Fibroblast of gingiva (primary cell): ENCODE measurements at regions not wholly inside any gene's neighbourhood (a gene's known extent, or its start where the extent isn't known, plus 50 kb on each side); places are given as distances from the start of the nearest gene placed in this dataset.

Experiments used
- DNase-seq: peaks from one replicate; pipeline ENCODE4 v3.0.0-alpha.2; 2011; ENCODE audit warnings: low read depth

GRCh38 chr5:31098811-31099210 lies 94.7 kb upstream of the CDH6 start:
- no peak for DNase-seq

- no peak for DNase-seq
Measured at GRCh38 chr5:31097851-31098250, 95.6 kb upstream of the CDH6 start.

GRCh38 chr5:31096238-31096865 lies 97.1 kb upstream of the CDH6 start:
- peak; percentile 67 for DNase-seq

- no peak for DNase-seq
Measured at GRCh38 chr5:31095796-31096195, 97.7 kb upstream of the CDH6 start.

- no peak for DNase-seq
Measured at GRCh38 chr5:31091501-31091900, 102.0 kb upstream of the CDH6 start.

GRCh38 chr5:31090467-31090866 lies 103.0 kb upstream of the CDH6 start:
- no peak for DNase-seq

GRCh38 chr5:31086839-31087415 lies 106.6 kb upstream of the CDH6 start:
- no peak for DNase-seq

- no peak for DNase-seq
Measured at GRCh38 chr5:31084871-31085270, 108.6 kb upstream of the CDH6 start.

- DNase-seq = no peak
Measured at GRCh38 chr5:31083364-31083763, 110.1 kb upstream of the CDH6 start.

- DNase-seq = no peak
Measured at GRCh38 chr5:31079668-31080067, 113.8 kb upstream of the CDH6 start.

GRCh38 chr5:31078956-31079355 lies 114.5 kb upstream of the CDH6 start:
- DNase-seq = no peak

- no peak for DNase-seq
Measured at GRCh38 chr5:31075981-31076380, 117.5 kb upstream of the CDH6 start.

- no peak for DNase-seq
Measured at GRCh38 chr5:31068287-31068686, 125.2 kb upstream of the CDH6 start.

GRCh38 chr5:31066655-31067328 lies 126.7 kb upstream of the CDH6 start:
- DNase-seq = peak; percentile 74

GRCh38 chr5:31064215-31064614 lies 129.3 kb upstream of the CDH6 start:
- no peak for DNase-seq

GRCh38 chr5:31062902-31063580 lies 130.4 kb upstream of the CDH6 start:
- no peak for DNase-seq

- DNase-seq = peak; percentile 78
Measured at GRCh38 chr5:31059889-31060288, 133.6 kb upstream of the CDH6 start.

GRCh38 chr5:31054453-31054852 lies 139.0 kb upstream of the CDH6 start:
- no peak for DNase-seq

GRCh38 chr5:31052937-31053658 lies 140.4 kb upstream of the CDH6 start:
- no peak for DNase-seq

GRCh38 chr5:31051316-31051715 lies 142.2 kb upstream of the CDH6 start:
- no peak for DNase-seq

GRCh38 chr5:31049936-31050704 lies 143.4 kb upstream of the CDH6 start:
- no peak for DNase-seq

GRCh38 chr5:31049461-31049860 lies 144.0 kb upstream of the CDH6 start:
- no peak for DNase-seq
